ENCODE measurements at regions not wholly inside any gene's neighbourhood (a gene's known extent, or its start where the extent isn't known, plus 50 kb on each side); places are given as distances from the start of the nearest gene placed in this dataset.
"Not testable (repeated sequence)": the region's sequence is repeated elsewhere in the genome, so short reads cannot be mapped to it uniquely, and the experiment has no call there.

GRCh38 chr3:110995461-110996231, 76.0 kb upstream of the NECTIN3 start:
- Mint-ChIP-seq H3K9me3 (no peaks in the 10 kb centered on the region), H3K4me1 (peaks cover 10% of the 10 kb centered on the region), H3K27ac (no peak overlapping the region), H3K4me3 (no peak overlapping the region), H3K36me3 (ENCODE audit: low read depth) (no peaks in the 10 kb centered on the region), H3K27me3 (ENCODE audit: insufficient read depth) (no peaks in the 10 kb centered on the region)
- no peak overlapping the region for H3K4me3 ChIP-seq (ENCODE audit: low read length)
- H3K9me3 ChIP-seq (ENCODE audit: control insufficient read depth, low read length) = peaks cover 4% of the 10 kb centered on the region
- no peaks in the 10 kb centered on the region for H3K36me3 ChIP-seq (ENCODE audit: control insufficient read depth, insufficient read depth, low read length)
- no peak overlapping the region for H3K9ac ChIP-seq (ENCODE audit: extremely low read depth, low read length, poor library complexity, severe bottlenecking)
- 79 to 83% methylated on average over 1 to 2 of the region's 2 CpGs for whole genome bisulfite sequencing, 2 experiments (ENCODE audit: insufficient coverage in 1 of 2, insufficient read length in 1 of 2)
- TF ChIP-seq CTCF (conservative IDR thresholded peaks at IDR 0.05) = no peak
- H3K4me1 ChIP-seq (ENCODE audit: control insufficient read depth, insufficient read depth, low read length) = peaks cover 4% of the 10 kb centered on the region
- no peak for DNase-seq
- H3K27ac ChIP-seq (ENCODE audit: low read depth, low read length) = no peak overlapping the region
- H3K27me3 ChIP-seq (ENCODE audit: control insufficient read depth, insufficient read depth, low read length, poor library complexity, severe bottlenecking) = no peaks in the 10 kb centered on the region

GRCh38 chr3:110998766-110999165, 72.8 kb upstream of the NECTIN3 start:
- H3K36me3 Mint-ChIP-seq (ENCODE audit: low read depth); H3K9me3 ChIP-seq (ENCODE audit: control insufficient read depth, low read length); H3K36me3 ChIP-seq (ENCODE audit: control insufficient read depth, insufficient read depth, low read length); H3K4me3 ChIP-seq (ENCODE audit: low read length); H3K27me3 ChIP-seq (ENCODE audit: control insufficient read depth, insufficient read depth, low read length, poor library complexity, severe bottlenecking); DNase-seq; H3K27ac ChIP-seq (ENCODE audit: low read depth, low read length); H3K9ac ChIP-seq (ENCODE audit: extremely low read depth, low read length, poor library complexity, severe bottlenecking); H3K27me3 Mint-ChIP-seq (ENCODE audit: insufficient read depth); H3K27ac Mint-ChIP-seq; H3K4me1 ChIP-seq (ENCODE audit: control insufficient read depth, insufficient read depth, low read length); H3K4me3 Mint-ChIP-seq: not testable (repeated sequence)
- Mint-ChIP-seq H3K9me3 (peaks cover 17% of the 10 kb centered on the region), H3K4me1 (peaks cover 10% of the 10 kb centered on the region)
- WGBS, 2 experiments (ENCODE audit: insufficient coverage in 1 of 2, insufficient read length in 1 of 2) = 90 to 91% methylated on average over 2 of the region's 2 CpGs

- not testable (repeated sequence) for H3K27me3 ChIP-seq (ENCODE audit: control insufficient read depth, insufficient read depth, low read length, poor library complexity, severe bottlenecking); H3K27ac ChIP-seq (ENCODE audit: low read depth, low read length); H3K36me3 Mint-ChIP-seq (ENCODE audit: low read depth); H3K4me3 Mint-ChIP-seq; H3K4me3 ChIP-seq (ENCODE audit: low read length); H3K27me3 Mint-ChIP-seq (ENCODE audit: insufficient read depth); H3K9me3 ChIP-seq (ENCODE audit: control insufficient read depth, low read length); H3K27ac Mint-ChIP-seq; H3K36me3 ChIP-seq (ENCODE audit: control insufficient read depth, insufficient read depth, low read length); H3K9ac ChIP-seq (ENCODE audit: extremely low read depth, low read length, poor library complexity, severe bottlenecking)
- TF ChIP-seq CTCF (conservative IDR thresholded peaks at IDR 0.05) = peak; percentile 72
- DNase-seq = peak; percentile 67
- 40 to 63% methylated on average over 1 to 4 of the region's 4 CpGs for WGBS, 2 experiments (ENCODE audit: insufficient coverage in 1 of 2, insufficient read length in 1 of 2)
- H3K4me1 ChIP-seq (ENCODE audit: control insufficient read depth, insufficient read depth, low read length) = peaks cover 10% of the 10 kb centered on the region
- H3K4me1 Mint-ChIP-seq = peaks cover 22% of the 10 kb centered on the region
- peaks cover 25% of the 10 kb centered on the region for H3K9me3 Mint-ChIP-seq
Measured at GRCh38 chr3:111006485-111006884, 65.1 kb upstream of the NECTIN3 start.

Data from endodermal cell (in vitro differentiated cells).